K562 (cell line): ENCODE measurements at regions not wholly inside any gene's neighbourhood (a gene's known extent, or its start where the extent isn't known, plus 50 kb on each side); places are given as distances from the start of the nearest gene placed in this dataset.
A peak's percentile ranks its signal among the peaks of the same experiment; 100 is the strongest.

Experiments used
- CBFA2T2 ChIP-seq: fragments of 450-650 bp; conservative IDR thresholded peaks from 2 replicates; pipeline ENCODE4 v1.6.1; 2017; ENCODE audit warnings: mild to moderate bottlenecking
- CHCHD3 ChIP-seq: fragments of 250-450 bp; sonication (Bioruptor Pico); IDR thresholded peaks from 2 replicates; pipeline ENCODE4 v2.1.2; 2022; ENCODE audit warnings: mild to moderate bottlenecking
- FOXK1 ChIP-seq: sonication (generic); formaldehyde crosslinking; IDR thresholded peaks from 2 replicates; pipeline ENCODE4 v1.8.0; 2022; ENCODE audit warnings: missing genetic modification reagents, mild to moderate bottlenecking, borderline replicate concordance
- MEF2D ChIP-seq: conservative IDR thresholded peaks from 2 replicates; pipeline ENCODE4 v1.6.1; 2016; ENCODE audit warnings: low read depth, missing genetic modification characterization, missing compliant biosample characterization
- MTA1 ChIP-seq: fragments of 450-650 bp; IDR thresholded peaks from 2 replicates; pipeline ENCODE4 v1.6.1; 2017; ENCODE audit warnings: borderline replicate concordance
- PHF8 ChIP-seq: fragments of 200-600 bp; sonication (generic); IDR thresholded peaks from 2 replicates; pipeline ENCODE4 v1.6.1; 2012; ENCODE audit warnings: mixed run types, mild to moderate bottlenecking, inconsistent platforms, low read length, moderate library complexity, borderline replicate concordance
- RBBP5 ChIP-seq: fragments of 200-600 bp; sonication (generic); IDR thresholded peaks from 2 replicates; pipeline ENCODE4 v1.6.1; 2012; ENCODE audit warnings: borderline replicate concordance, mild to moderate bottlenecking, low read length, control low read depth, inconsistent platforms; ENCODE audit not compliant: insufficient read depth, poor library complexity, severe bottlenecking
- SETDB1 ChIP-seq: IDR thresholded peaks from one replicate; pipeline ENCODE4 v1.6.1; 2012; ENCODE audit warnings: low read length, control low read depth, inconsistent platforms
- ZNF311 ChIP-seq: fragments of 250-450 bp; sonication (Bioruptor Pico); IDR thresholded peaks from 2 replicates; pipeline ENCODE4 v1.4.0; 2020; ENCODE audit warnings: mild to moderate bottlenecking, moderate library complexity
- ZNF354B ChIP-seq: fragments of 250-450 bp; sonication (Bioruptor Pico); IDR thresholded peaks from 2 replicates; pipeline ENCODE4 v1.4.0; 2020
- ZNF76 ChIP-seq: fragments of 250-450 bp; sonication (Bioruptor Pico); IDR thresholded peaks from 2 replicates; pipeline ENCODE4 v1.4.0; 2020; ENCODE audit warnings: mild to moderate bottlenecking, moderate library complexity, borderline replicate concordance
- TF ChIP-seq, protein P1 (sequence below), 3 experiments: fragments of 200-800 bp in 1 of 3; fragments of 250-450 bp in 1 of 3; fragments of 450-650 bp in 1 of 3; sonication (Bioruptor Pico) in 1 of 3; sonication (Bioruptor generic) in 1 of 3; formaldehyde crosslinking in 1 of 3; IDR thresholded peaks; 2 replicates each; pipeline versions ENCODE4 v1.6.1 to v1.8.0; 2016 to 2022; ENCODE audit warnings: mild to moderate bottlenecking in 2 of 3, missing genetic modification characterization in 2 of 3, missing compliant biosample characterization in 1 of 3, moderate library complexity in 1 of 3
- TF ChIP-seq, protein P2 (sequence below): sonication (generic); formaldehyde crosslinking; IDR thresholded peaks from 2 replicates; pipeline ENCODE4 v1.8.0; 2023; ENCODE audit warnings: mild to moderate bottlenecking, missing genetic modification reagents
- TF ChIP-seq, protein P3 (sequence below): fragments of 450-650 bp; formaldehyde crosslinking; IDR thresholded peaks from 2 replicates; pipeline ENCODE4 v1.4.0; 2020; ENCODE audit warnings: mild to moderate bottlenecking, moderate library complexity
- TF ChIP-seq, protein P4 (sequence below), 2 experiments: fragments of 450-650 bp; conservative IDR thresholded peaks; 2 replicates each; pipeline ENCODE4 v1.6.1; 2017; ENCODE audit warnings: mild to moderate bottlenecking in 2 of 2, moderate library complexity in 2 of 2

DNA sequence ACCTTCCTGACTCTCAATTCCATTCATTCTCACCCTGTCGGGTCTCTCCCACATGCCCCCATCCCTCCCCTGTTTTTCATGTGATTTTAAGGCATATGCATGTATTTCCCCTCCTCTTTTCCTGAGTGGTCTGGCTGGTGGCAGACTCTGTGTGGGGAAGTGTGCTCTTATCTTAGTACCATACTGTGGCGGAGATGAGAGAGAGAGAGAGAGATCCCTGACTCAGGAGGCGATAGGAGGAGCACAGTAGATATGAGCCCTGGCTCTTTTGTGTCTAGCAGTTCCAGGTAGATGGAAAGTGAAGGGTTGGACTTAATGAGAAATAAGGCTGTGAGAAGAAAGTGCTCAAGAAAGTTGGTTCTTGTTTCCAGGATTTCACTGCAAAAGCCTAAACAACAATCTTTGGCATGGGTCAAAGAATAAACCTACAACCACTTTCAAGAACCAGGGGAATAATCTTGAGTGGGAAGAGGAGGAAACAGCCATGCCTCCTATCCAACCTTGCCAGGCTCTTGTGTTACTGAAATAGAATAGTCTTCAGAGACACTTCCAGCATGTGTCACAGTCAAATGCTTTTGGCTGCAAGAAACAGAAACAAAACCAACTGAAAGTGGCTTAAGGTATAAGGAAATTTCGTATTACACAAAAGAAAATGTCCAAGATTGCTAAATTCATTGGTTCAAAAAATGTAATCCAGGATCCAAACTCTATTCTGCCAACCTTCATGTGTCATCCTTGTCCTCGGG, 123.8 kb upstream of the MYLIP start (continued):
- TF ChIP-seq, protein P1, sequence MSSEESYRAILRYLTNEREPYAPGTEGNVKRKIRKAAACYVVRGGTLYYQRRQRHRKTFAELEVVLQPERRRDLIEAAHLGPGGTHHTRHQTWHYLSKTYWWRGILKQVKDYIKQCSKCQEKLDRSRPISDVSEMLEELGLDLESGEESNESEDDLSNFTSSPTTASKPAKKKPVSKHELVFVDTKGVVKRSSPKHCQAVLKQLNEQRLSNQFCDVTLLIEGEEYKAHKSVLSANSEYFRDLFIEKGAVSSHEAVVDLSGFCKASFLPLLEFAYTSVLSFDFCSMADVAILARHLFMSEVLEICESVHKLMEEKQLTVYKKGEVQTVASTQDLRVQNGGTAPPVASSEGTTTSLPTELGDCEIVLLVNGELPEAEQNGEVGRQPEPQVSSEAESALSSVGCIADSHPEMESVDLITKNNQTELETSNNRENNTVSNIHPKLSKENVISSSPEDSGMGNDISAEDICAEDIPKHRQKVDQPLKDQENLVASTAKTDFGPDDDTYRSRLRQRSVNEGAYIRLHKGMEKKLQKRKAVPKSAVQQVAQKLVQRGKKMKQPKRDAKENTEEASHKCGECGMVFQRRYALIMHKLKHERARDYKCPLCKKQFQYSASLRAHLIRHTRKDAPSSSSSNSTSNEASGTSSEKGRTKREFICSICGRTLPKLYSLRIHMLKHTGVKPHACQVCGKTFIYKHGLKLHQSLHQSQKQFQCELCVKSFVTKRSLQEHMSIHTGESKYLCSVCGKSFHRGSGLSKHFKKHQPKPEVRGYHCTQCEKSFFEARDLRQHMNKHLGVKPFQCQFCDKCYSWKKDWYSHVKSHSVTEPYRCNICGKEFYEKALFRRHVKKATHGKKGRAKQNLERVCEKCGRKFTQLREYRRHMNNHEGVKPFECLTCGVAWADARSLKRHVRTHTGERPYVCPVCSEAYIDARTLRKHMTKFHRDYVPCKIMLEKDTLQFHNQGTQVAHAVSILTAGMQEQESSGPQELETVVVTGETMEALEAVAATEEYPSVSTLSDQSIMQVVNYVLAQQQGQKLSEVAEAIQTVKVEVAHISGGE (CRISPR knock-in tag; IDR thresholded peaks at IDR 0.05): no peak
- no peak for TF ChIP-seq ZNF354B (CRISPR knock-in tag)
- no peak for TF ChIP-seq SETDB1
- no peak for TF ChIP-seq RBBP5
- no peak for TF ChIP-seq ZNF76
- TF ChIP-seq, protein P2, sequence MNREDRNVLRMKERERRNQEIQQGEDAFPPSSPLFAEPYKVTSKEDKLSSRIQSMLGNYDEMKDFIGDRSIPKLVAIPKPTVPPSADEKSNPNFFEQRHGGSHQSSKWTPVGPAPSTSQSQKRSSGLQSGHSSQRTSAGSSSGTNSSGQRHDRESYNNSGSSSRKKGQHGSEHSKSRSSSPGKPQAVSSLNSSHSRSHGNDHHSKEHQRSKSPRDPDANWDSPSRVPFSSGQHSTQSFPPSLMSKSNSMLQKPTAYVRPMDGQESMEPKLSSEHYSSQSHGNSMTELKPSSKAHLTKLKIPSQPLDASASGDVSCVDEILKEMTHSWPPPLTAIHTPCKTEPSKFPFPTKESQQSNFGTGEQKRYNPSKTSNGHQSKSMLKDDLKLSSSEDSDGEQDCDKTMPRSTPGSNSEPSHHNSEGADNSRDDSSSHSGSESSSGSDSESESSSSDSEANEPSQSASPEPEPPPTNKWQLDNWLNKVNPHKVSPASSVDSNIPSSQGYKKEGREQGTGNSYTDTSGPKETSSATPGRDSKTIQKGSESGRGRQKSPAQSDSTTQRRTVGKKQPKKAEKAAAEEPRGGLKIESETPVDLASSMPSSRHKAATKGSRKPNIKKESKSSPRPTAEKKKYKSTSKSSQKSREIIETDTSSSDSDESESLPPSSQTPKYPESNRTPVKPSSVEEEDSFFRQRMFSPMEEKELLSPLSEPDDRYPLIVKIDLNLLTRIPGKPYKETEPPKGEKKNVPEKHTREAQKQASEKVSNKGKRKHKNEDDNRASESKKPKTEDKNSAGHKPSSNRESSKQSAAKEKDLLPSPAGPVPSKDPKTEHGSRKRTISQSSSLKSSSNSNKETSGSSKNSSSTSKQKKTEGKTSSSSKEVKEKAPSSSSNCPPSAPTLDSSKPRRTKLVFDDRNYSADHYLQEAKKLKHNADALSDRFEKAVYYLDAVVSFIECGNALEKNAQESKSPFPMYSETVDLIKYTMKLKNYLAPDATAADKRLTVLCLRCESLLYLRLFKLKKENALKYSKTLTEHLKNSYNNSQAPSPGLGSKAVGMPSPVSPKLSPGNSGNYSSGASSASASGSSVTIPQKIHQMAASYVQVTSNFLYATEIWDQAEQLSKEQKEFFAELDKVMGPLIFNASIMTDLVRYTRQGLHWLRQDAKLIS: no peak; the same call in 1 of the 2 replicates
- TF ChIP-seq, protein P3, sequence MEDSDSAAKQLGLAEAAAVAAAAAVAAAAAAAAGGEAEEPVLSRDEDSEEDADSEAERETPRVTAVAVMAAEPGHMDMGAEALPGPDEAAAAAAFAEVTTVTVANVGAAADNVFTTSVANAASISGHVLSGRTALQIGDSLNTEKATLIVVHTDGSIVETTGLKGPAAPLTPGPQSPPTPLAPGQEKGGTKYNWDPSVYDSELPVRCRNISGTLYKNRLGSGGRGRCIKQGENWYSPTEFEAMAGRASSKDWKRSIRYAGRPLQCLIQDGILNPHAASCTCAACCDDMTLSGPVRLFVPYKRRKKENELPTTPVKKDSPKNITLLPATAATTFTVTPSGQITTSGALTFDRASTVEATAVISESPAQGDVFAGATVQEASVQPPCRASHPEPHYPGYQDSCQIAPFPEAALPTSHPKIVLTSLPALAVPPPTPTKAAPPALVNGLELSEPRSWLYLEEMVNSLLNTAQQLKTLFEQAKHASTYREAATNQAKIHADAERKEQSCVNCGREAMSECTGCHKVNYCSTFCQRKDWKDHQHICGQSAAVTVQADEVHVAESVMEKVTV: no peak
- TF ChIP-seq CHCHD3 (CRISPR knock-in tag): no peak
- TF ChIP-seq MEF2D (tag): no peak; the same call in 1 of the 2 replicates
- peak; percentile 86 for TF ChIP-seq MTA1
- TF ChIP-seq PHF8: no peak
- TF ChIP-seq FOXK1 (CRISPR knock-in tag): no peak
- TF ChIP-seq, protein P4, sequence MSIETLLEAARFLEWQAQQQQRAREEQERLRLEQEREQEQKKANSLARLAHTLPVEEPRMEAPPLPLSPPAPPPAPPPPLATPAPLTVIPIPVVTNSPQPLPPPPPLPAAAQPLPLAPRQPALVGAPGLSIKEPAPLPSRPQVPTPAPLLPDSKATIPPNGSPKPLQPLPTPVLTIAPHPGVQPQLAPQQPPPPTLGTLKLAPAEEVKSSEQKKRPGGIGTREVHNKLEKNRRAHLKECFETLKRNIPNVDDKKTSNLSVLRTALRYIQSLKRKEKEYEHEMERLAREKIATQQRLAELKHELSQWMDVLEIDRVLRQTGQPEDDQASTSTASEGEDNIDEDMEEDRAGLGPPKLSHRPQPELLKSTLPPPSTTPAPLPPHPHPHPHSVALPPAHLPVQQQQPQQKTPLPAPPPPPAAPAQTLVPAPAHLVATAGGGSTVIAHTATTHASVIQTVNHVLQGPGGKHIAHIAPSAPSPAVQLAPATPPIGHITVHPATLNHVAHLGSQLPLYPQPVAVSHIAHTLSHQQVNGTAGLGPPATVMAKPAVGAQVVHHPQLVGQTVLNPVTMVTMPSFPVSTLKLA (conservative IDR thresholded peaks at IDR 0.05): no peak; a peak in 1 of 4 replicates
- peak; percentile 82 for TF ChIP-seq CBFA2T2
- TF ChIP-seq ZNF311 (CRISPR knock-in tag): no peak
